ENCODE measurements at regions not wholly inside any gene's neighbourhood (a gene's known extent, or its start where the extent isn't known, plus 50 kb on each side); places are given as distances from the start of the nearest gene placed in this dataset.

GRCh38 chr2:18194161-18194560, 315.7 kb downstream of the KCNS3 start:
- H2AFZ ChIP-seq (ENCODE audit: low read length): no peak overlapping the region
- no peak overlapping the region for H2BK15ac ChIP-seq (ENCODE audit: low read length)
- H3K9ac ChIP-seq (replicated peaks in 1 of 4; ENCODE audit: extremely low read depth in 1 of 4, low read depth in 3 of 4, low read length in 3 of 4): no peak overlapping the region
- H2AK5ac ChIP-seq (ENCODE audit: low read depth, low read length): no peak overlapping the region
- no peaks in the 10 kb centered on the region for H3K79me1 ChIP-seq (ENCODE audit: low read depth, low read length)
- H3K14ac ChIP-seq (ENCODE audit: insufficient read length): no peak overlapping the region
- no peak overlapping the region for H3K23ac ChIP-seq (ENCODE audit: insufficient read length)
- no peaks in the 10 kb centered on the region for H4K20me1 ChIP-seq (replicated peaks in 1 of 2; ENCODE audit: control insufficient read depth in 1 of 2, insufficient read depth in 2 of 2, low read length in 2 of 2)
- 94% methylated on average over 1 of the region's 1 CpG; no CpG with 5 or more reads in 1 of the 2 experiments for WGBS, 2 experiments (ENCODE audit: extremely low coverage in 1 of 2, insufficient coverage in 1 of 2, insufficient read length in 1 of 2, insufficient replicate concordance in 2 of 2, low coverage in 1 of 2, low lambda C conversion rate in 2 of 2, missing lambda C conversion rate in 1 of 2)
- no peak overlapping the region for H3K56ac ChIP-seq (replicated peaks; ENCODE audit: insufficient read length, low read depth, low read length)
- no peaks in the 10 kb centered on the region for H3K36me3 ChIP-seq (ENCODE audit: control insufficient read depth in 2 of 4, insufficient read depth in 4 of 4, low read length in 3 of 4)
- no peaks in the 10 kb centered on the region for H3K79me2 ChIP-seq (ENCODE audit: control insufficient read depth in 1 of 2, insufficient read depth in 2 of 2, low read length in 2 of 2)
- no peaks in the 10 kb centered on the region for H3K23me2 ChIP-seq (ENCODE audit: low read depth, low read length)
- DNase-seq (ENCODE audit: low read depth in 1 of 2, low spot score in 2 of 2) (no peak), FAIRE-seq (no peak)
- ChIA-PET CTCF (ENCODE audit: partially characterized antibody) (interaction anchor here (1.0 kb wide), 1 partner anchor 44 kb away, joined by 3 read pairs; no protein-coding TSS in a partner anchor), POLR2A (ENCODE audit: partially characterized antibody) (no interaction called here)
- H4K91ac ChIP-seq (replicated peaks; ENCODE audit: insufficient read length, low read length): no peak overlapping the region
- H2BK5ac ChIP-seq (ENCODE audit: low read depth, low read length): no peak overlapping the region
- no peak overlapping the region for H4K8ac ChIP-seq (ENCODE audit: extremely low read depth, insufficient read depth, low read length)
- H3K27me3 ChIP-seq (replicated peaks in 1 of 4; ENCODE audit: control insufficient read depth in 3 of 4, extremely low read depth in 1 of 4, insufficient read depth in 3 of 4, low read length in 3 of 4): no peaks in the 10 kb centered on the region
- H3K9me3 ChIP-seq (ENCODE audit: insufficient read depth in 2 of 2, low read depth in 1 of 2, low read length in 1 of 2): no peaks in the 10 kb centered on the region
- no peak overlapping the region for H3K27ac ChIP-seq (ENCODE audit: low read depth, low read length)
- no peak overlapping the region for H4K5ac ChIP-seq (ENCODE audit: insufficient read length, low read depth, low read length)
- H2BK12ac ChIP-seq (ENCODE audit: low read depth, low read length): no peak overlapping the region
- no peak overlapping the region for H3K4ac ChIP-seq (replicated peaks; ENCODE audit: insufficient read length, low read depth, low read length)
- H3K4me1 ChIP-seq (replicated peaks in 1 of 4; ENCODE audit: control insufficient read depth in 3 of 4, insufficient read depth in 4 of 4, low read length in 3 of 4): no peaks in the 10 kb centered on the region
- no peak overlapping the region for H3K4me3 ChIP-seq (ENCODE audit: extremely low read depth in 1 of 4, insufficient read depth in 2 of 4, low read depth in 3 of 4, low read length in 4 of 4)
- no peak overlapping the region for H3K18ac ChIP-seq (ENCODE audit: extremely low read depth, low read length)
- TF ChIP-seq CHD1 (IDR thresholded peaks at IDR 0.05; ENCODE audit: low read depth, low read length) (no peak), POLR2A (IDR thresholded peaks at IDR 0.05; ENCODE audit: control extremely low read depth in 1 of 2, low read depth in 2 of 2, low read length in 2 of 2) (no peak), PHF8 (conservative IDR thresholded peaks at IDR 0.05; ENCODE audit: low read depth, low read length) (no peak), EZH2 (IDR thresholded peaks at IDR 0.05; ENCODE audit: low read depth, low read length, severe bottlenecking) (no peak), MAFK (IDR thresholded peaks at IDR 0.05; ENCODE audit: low read depth, low read length) (no peak), CBX8 (IDR thresholded peaks at IDR 0.05; ENCODE audit: borderline replicate concordance, low read depth, low read length) (no peak), GABPA (IDR thresholded peaks at IDR 0.05; ENCODE audit: borderline replicate concordance, insufficient read depth, low read length) (no peak), TBP (IDR thresholded peaks at IDR 0.05; ENCODE audit: low read depth, low read length) (no peak), ATF3 (IDR thresholded peaks at IDR 0.05; ENCODE audit: insufficient read depth, low read depth, low read length) (no peak), SIX5 (IDR thresholded peaks at IDR 0.05; ENCODE audit: low read depth, low read length) (no peak), FOSL1 (IDR thresholded peaks at IDR 0.05; ENCODE audit: insufficient read depth, low read depth, low read length) (no peak), NANOG (IDR thresholded peaks at IDR 0.05; ENCODE audit: insufficient read depth, low read depth, low read length, poor library complexity, severe bottlenecking) (no peak), SIN3A (conservative IDR thresholded peaks at IDR 0.05 in 1 of 2, IDR thresholded peaks at IDR 0.05 in 1 of 2; ENCODE audit: low read depth in 1 of 2, low read length in 2 of 2) (no peak), SRF (IDR thresholded peaks at IDR 0.05; ENCODE audit: low read depth, low read length) (no peak), JUND (IDR thresholded peaks at IDR 0.05; ENCODE audit: low read length) (no peak)
- H2BK120ac ChIP-seq (replicated peaks; ENCODE audit: low read depth, low read length): no peak overlapping the region
- H3K4me2 ChIP-seq (ENCODE audit: insufficient read depth in 1 of 2, low read depth in 2 of 2, low read length in 2 of 2): no peak overlapping the region
- no peak overlapping the region for H2BK20ac ChIP-seq (ENCODE audit: low read length)
